GM12878 (cell line): ENCODE measurements at regions not wholly inside any gene's neighbourhood (a gene's known extent, or its start where the extent isn't known, plus 50 kb on each side); places are given as distances from the start of the nearest gene placed in this dataset.
"Not testable (repeated sequence)": the region's sequence is repeated elsewhere in the genome, so short reads cannot be mapped to it uniquely, and the experiment has no call there.

Experiments used
- ATAC-seq: fragments of 200-7000 bp; cut with Tn5 transposase; 3 replicates; pipeline ENCODE4 v1.9.1; 2020; ENCODE audit warnings: mild to moderate bottlenecking, moderate library complexity
- BruUV-seq: library from RNA; stranded (reverse); fragments of 400-500 nt; replicated peaks from 2 replicates; lab custom pipeline; 2021; lab: Mats Ljungman, UMichigan
- CTCF ChIA-PET: fragments of 300-600 bp; sonication (Branson Sonifier 250); formaldehyde crosslinking; extraction: SDS; loops from one replicate; lab custom pipeline; 2021; ENCODE audit warnings: inconsistent platforms; lab: Yijun Ruan, JAX
- POLR2A ChIA-PET: fragments of 350-600 bp; formaldehyde crosslinking; extraction: SDS; loops from one replicate; lab custom pipeline; 2021; ENCODE audit warnings: inconsistent platforms; lab: Charles Lee
- RAD21 ChIA-PET: fragments of 300-600 bp; sonication (Branson Sonifier 250); formaldehyde crosslinking; loops from one replicate; lab custom pipeline; 2023; ENCODE audit warnings: antibody characterized with exemption; ENCODE audit not compliant: unreplicated experiment; lab: Charles Lee
- SMC1A ChIA-PET: fragments of 300-600 bp; sonication (Branson Sonifier 250); formaldehyde crosslinking; loops from one replicate; lab custom pipeline; 2023; ENCODE audit not compliant: unreplicated experiment, uncharacterized antibody; lab: Charles Lee
- DNase-seq: peaks from one replicate; pipeline ENCODE4 v3.0.0-alpha.2; 2011; ENCODE audit warnings: low read depth, low spot score
- FAIRE-seq: peaks from 3 replicates; lab custom pipeline; 2011; peaks lifted over from hg19 to GRCh38; lab: Jason Lieb, UNC
- H2AFZ ChIP-seq: 2 replicates; pipeline ENCODE4 v1.6.0; 2011; ENCODE audit warnings: low read depth, low read length, control low read depth; ENCODE audit not compliant: control insufficient read depth
- H3K27ac ChIP-seq: 2 replicates; pipeline ENCODE4 v1.5.1; 2011; ENCODE audit warnings: control low read depth; ENCODE audit not compliant: control insufficient read depth, insufficient read depth
- H3K27me3 ChIP-seq, 2 experiments: replicated peaks in 1 of 2; 2 replicates each; pipeline versions ENCODE4 v1.6.0 to v1.6.1; 2011; ENCODE audit warnings: low read length in 1 of 2; ENCODE audit not compliant: control insufficient read depth in 2 of 2, insufficient read depth in 2 of 2
- H3K36me3 ChIP-seq, 2 experiments: 2 replicates each; pipeline ENCODE4 v1.5.1; 2011; ENCODE audit warnings: low read length in 1 of 2; ENCODE audit not compliant: control insufficient read depth in 2 of 2, insufficient read depth in 2 of 2
- H3K4me1 ChIP-seq: 2 replicates; pipeline ENCODE4 v1.6.1; 2011; ENCODE audit warnings: mild to moderate bottlenecking, low read length, moderate library complexity, mixed read lengths; ENCODE audit not compliant: control insufficient read depth, insufficient read depth
- H3K4me2 ChIP-seq: 2 replicates; pipeline ENCODE4 v1.6.0; 2011; ENCODE audit warnings: control low read depth; ENCODE audit not compliant: control insufficient read depth, insufficient read depth
- H3K4me3 ChIP-seq: fragments of 200-600 bp; sonication (generic); 2 replicates; pipeline ENCODE4 v1.5.1; 2016
- H3K79me2 ChIP-seq: 2 replicates; pipeline ENCODE4 v1.6.0; 2011; ENCODE audit warnings: low read length; ENCODE audit not compliant: control insufficient read depth, insufficient read depth
- H3K9ac ChIP-seq: 2 replicates; pipeline ENCODE4 v1.8.0; 2011; ENCODE audit warnings: low read length, control low read depth, mixed read lengths; ENCODE audit not compliant: control insufficient read depth, insufficient read depth
- H3K9me3 ChIP-seq: replicated peaks from 3 replicates; pipeline ENCODE4 v1.5.1; 2011; ENCODE audit warnings: mild to moderate bottlenecking, low read length; ENCODE audit not compliant: control insufficient read depth, insufficient read depth
- H4K20me1 ChIP-seq: 2 replicates; pipeline ENCODE4 v1.6.0; 2011; ENCODE audit not compliant: control insufficient read depth, insufficient read depth
- BACH1 ChIP-seq: fragments of 450-650 bp; IDR thresholded peaks from 2 replicates; pipeline ENCODE4 v1.6.1; 2017; ENCODE audit warnings: mild to moderate bottlenecking, borderline replicate concordance
- FOXM1 ChIP-seq: IDR thresholded peaks from 2 replicates; pipeline ENCODE4 v1.6.1; 2012; ENCODE audit warnings: low read depth, mild to moderate bottlenecking, inconsistent platforms, low read length, moderate library complexity
- IRF4 ChIP-seq: IDR thresholded peaks from 2 replicates; pipeline ENCODE4 v1.6.1; 2011; ENCODE audit warnings: low read depth, low read length
- LARP7 ChIP-seq: fragments of 450-650 bp; IDR thresholded peaks from 2 replicates; pipeline ENCODE4 v1.6.1; 2017; ENCODE audit warnings: mild to moderate bottlenecking
- NRF1 ChIP-seq: conservative IDR thresholded peaks from 2 replicates; pipeline ENCODE4 v1.6.1; 2011; ENCODE audit warnings: mild to moderate bottlenecking, low read depth, low read length, improper control_type of control experiment
- TCF12 ChIP-seq: IDR thresholded peaks from 2 replicates; pipeline ENCODE4 v1.6.1; 2011; ENCODE audit warnings: low read depth, mild to moderate bottlenecking, low read length
- YBX1 ChIP-seq: fragments of 450-650 bp; IDR thresholded peaks from 2 replicates; pipeline ENCODE4 v1.6.1; 2016; ENCODE audit warnings: antibody characterized with exemption
- WGBS: methylation state at CpG from one replicate; pipeline ENCODE4 v1.1.6; 2016; ENCODE audit warnings: low lambda C conversion rate; ENCODE audit not compliant: insufficient replicate concordance, insufficient coverage; ENCODE audit errors: missing lambda C conversion rate; 5-methylcytosine and 5-hydroxymethylcytosine counted together
- in situ Hi-C: fragments of 300-500 bp; cut with MboI; formaldehyde crosslinking; loops from 9 replicates; pipeline ENCODE4 v1.14.3; 2018; ENCODE audit warnings: mixed read lengths
- intact Hi-C: fragments of 100-400 bp; cut with micrococcal nuclease; formaldehyde crosslinking; loops from one replicate; pipeline ENCODE4 v1.14.2; 2022; ENCODE audit not compliant: unreplicated experiment
- TF ChIP-seq, protein P1 (sequence below): fragments of 450-650 bp; IDR thresholded peaks from 2 replicates; pipeline ENCODE4 v1.6.1; 2017; ENCODE audit warnings: mild to moderate bottlenecking, moderate library complexity
- TF ChIP-seq, protein P2 (sequence below): IDR thresholded peaks from 2 replicates; pipeline ENCODE4 v1.6.1; 2011; ENCODE audit warnings: low read depth, low read length, improper control_type of control experiment, borderline replicate concordance
- TF ChIP-seq, protein P3 (sequence below): fragments of 450-650 bp; conservative IDR thresholded peaks from 2 replicates; pipeline ENCODE4 v1.6.1; 2017; ENCODE audit warnings: mild to moderate bottlenecking, moderate library complexity
- TF ChIP-seq, protein P4 (sequence below): fragments of 450-650 bp; IDR thresholded peaks from 2 replicates; pipeline ENCODE4 v1.6.1; 2017; ENCODE audit warnings: low read depth, mild to moderate bottlenecking, moderate library complexity
- TF ChIP-seq, protein P5 (sequence below): IDR thresholded peaks from 2 replicates; pipeline ENCODE4 v1.6.1; 2011; ENCODE audit warnings: borderline replicate concordance, low read depth, mild to moderate bottlenecking, moderate library complexity, low read length; ENCODE audit not compliant: insufficient read depth, poor library complexity, severe bottlenecking
- TF ChIP-seq, protein P6 (sequence below): fragments of 450-650 bp; IDR thresholded peaks from 2 replicates; pipeline ENCODE4 v1.6.1; 2014; ENCODE audit warnings: mild to moderate bottlenecking

DNA sequence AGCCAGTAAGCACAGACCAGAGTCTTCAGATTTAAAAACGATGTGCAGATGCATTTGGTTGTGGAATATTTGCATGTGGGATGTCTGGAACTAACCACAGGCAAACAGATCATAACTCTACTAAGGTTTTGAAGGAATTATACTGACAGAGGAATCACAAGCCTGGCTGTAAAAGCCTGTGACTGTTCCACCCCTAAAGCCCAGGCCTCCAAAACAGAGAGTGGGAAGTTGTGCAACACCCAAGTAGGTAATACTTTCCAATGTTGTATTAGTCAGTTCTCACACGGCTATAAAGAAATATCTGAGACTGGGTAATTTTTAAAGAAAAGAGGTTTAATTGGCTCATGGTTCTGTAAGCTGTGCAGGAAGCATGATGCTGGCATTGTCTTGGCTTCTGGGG, 68.1 kb upstream of the DCD start (continued):
- TF ChIP-seq, protein P1, sequence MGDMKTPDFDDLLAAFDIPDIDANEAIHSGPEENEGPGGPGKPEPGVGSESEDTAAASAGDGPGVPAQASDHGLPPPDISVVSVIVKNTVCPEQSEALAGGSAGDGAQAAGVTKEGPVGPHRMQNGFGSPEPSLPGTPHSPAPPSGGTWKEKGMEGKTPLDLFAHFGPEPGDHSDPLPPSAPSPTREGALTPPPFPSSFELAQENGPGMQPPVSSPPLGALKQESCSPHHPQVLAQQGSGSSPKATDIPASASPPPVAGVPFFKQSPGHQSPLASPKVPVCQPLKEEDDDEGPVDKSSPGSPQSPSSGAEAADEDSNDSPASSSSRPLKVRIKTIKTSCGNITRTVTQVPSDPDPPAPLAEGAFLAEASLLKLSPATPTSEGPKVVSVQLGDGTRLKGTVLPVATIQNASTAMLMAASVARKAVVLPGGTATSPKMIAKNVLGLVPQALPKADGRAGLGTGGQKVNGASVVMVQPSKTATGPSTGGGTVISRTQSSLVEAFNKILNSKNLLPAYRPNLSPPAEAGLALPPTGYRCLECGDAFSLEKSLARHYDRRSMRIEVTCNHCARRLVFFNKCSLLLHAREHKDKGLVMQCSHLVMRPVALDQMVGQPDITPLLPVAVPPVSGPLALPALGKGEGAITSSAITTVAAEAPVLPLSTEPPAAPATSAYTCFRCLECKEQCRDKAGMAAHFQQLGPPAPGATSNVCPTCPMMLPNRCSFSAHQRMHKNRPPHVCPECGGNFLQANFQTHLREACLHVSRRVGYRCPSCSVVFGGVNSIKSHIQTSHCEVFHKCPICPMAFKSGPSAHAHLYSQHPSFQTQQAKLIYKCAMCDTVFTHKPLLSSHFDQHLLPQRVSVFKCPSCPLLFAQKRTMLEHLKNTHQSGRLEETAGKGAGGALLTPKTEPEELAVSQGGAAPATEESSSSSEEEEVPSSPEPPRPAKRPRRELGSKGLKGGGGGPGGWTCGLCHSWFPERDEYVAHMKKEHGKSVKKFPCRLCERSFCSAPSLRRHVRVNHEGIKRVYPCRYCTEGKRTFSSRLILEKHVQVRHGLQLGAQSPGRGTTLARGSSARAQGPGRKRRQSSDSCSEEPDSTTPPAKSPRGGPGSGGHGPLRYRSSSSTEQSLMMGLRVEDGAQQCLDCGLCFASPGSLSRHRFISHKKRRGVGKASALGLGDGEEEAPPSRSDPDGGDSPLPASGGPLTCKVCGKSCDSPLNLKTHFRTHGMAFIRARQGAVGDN = no peak
- TF ChIP-seq, protein P2, sequence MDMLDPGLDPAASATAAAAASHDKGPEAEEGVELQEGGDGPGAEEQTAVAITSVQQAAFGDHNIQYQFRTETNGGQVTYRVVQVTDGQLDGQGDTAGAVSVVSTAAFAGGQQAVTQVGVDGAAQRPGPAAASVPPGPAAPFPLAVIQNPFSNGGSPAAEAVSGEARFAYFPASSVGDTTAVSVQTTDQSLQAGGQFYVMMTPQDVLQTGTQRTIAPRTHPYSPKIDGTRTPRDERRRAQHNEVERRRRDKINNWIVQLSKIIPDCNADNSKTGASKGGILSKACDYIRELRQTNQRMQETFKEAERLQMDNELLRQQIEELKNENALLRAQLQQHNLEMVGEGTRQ = no peak
- no peak for TF ChIP-seq YBX1
- TF ChIP-seq, protein P3, sequence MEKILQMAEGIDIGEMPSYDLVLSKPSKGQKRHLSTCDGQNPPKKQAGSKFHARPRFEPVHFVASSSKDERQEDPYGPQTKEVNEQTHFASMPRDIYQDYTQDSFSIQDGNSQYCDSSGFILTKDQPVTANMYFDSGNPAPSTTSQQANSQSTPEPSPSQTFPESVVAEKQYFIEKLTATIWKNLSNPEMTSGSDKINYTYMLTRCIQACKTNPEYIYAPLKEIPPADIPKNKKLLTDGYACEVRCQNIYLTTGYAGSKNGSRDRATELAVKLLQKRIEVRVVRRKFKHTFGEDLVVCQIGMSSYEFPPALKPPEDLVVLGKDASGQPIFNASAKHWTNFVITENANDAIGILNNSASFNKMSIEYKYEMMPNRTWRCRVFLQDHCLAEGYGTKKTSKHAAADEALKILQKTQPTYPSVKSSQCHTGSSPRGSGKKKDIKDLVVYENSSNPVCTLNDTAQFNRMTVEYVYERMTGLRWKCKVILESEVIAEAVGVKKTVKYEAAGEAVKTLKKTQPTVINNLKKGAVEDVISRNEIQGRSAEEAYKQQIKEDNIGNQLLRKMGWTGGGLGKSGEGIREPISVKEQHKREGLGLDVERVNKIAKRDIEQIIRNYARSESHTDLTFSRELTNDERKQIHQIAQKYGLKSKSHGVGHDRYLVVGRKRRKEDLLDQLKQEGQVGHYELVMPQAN = no peak
- TF ChIP-seq FOXM1 = no peak
- TF ChIP-seq, protein P4, sequence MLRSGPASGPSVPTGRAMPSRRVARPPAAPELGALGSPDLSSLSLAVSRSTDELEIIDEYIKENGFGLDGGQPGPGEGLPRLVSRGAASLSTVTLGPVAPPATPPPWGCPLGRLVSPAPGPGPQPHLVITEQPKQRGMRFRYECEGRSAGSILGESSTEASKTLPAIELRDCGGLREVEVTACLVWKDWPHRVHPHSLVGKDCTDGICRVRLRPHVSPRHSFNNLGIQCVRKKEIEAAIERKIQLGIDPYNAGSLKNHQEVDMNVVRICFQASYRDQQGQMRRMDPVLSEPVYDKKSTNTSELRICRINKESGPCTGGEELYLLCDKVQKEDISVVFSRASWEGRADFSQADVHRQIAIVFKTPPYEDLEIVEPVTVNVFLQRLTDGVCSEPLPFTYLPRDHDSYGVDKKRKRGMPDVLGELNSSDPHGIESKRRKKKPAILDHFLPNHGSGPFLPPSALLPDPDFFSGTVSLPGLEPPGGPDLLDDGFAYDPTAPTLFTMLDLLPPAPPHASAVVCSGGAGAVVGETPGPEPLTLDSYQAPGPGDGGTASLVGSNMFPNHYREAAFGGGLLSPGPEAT = no peak
- TF ChIP-seq, protein P5, sequence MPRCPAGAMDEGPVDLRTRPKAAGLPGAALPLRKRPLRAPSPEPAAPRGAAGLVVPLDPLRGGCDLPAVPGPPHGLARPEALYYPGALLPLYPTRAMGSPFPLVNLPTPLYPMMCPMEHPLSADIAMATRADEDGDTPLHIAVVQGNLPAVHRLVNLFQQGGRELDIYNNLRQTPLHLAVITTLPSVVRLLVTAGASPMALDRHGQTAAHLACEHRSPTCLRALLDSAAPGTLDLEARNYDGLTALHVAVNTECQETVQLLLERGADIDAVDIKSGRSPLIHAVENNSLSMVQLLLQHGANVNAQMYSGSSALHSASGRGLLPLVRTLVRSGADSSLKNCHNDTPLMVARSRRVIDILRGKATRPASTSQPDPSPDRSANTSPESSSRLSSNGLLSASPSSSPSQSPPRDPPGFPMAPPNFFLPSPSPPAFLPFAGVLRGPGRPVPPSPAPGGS = no peak
- TF ChIP-seq, protein P6, sequence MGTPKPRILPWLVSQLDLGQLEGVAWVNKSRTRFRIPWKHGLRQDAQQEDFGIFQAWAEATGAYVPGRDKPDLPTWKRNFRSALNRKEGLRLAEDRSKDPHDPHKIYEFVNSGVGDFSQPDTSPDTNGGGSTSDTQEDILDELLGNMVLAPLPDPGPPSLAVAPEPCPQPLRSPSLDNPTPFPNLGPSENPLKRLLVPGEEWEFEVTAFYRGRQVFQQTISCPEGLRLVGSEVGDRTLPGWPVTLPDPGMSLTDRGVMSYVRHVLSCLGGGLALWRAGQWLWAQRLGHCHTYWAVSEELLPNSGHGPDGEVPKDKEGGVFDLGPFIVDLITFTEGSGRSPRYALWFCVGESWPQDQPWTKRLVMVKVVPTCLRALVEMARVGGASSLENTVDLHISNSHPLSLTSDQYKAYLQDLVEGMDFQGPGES = no peak
- TF ChIP-seq NRF1 = no peak
- TF ChIP-seq TCF12 = no peak
- TF ChIP-seq BACH1 = no peak
- TF ChIP-seq IRF4 = no peak
- no peak for TF ChIP-seq LARP7
- TF ChIP-seq, all 136 proteins: peak for 0

DNA sequence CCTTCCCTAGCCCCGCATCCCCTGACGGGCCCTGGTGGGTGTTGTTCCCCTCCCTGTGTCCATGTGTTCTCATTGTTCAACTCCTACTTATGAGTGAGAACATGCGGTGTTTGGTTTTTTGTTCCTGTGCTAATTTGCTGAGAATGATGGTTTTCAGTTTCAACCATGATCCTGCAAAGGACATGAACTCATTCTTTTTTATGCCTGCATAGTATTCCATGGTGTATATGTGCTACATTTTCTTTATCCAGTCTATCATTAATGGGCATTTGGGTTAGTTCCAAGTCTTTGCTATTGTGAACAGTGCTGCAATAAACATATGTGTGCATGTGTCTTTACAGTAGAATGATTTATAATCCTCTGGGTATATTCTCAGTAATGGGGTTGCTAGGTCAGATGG, 65.7 kb upstream of the DCD start:
- FAIRE-seq, H3K27me3 ChIP-seq, in situ Hi-C loops, BruUV-seq, POLR2A ChIA-PET, H3K27ac ChIP-seq, intact Hi-C loops, H3K4me1 ChIP-seq, H2AFZ ChIP-seq, ATAC-seq, H3K79me2 ChIP-seq, H4K20me1 ChIP-seq, DNase-seq, H3K9me3 ChIP-seq, H3K9ac ChIP-seq, H3K4me2 ChIP-seq, H3K4me3 ChIP-seq, H3K36me3 ChIP-seq: not testable (repeated sequence)
- CTCF ChIA-PET = interaction anchor here (1.3 kb wide), 1 partner anchor 12 kb away, joined by 5 read pairs; no protein-coding TSS in a partner anchor
- SMC1A ChIA-PET = interaction anchor here (1.6 kb wide), 1 partner anchor 12 kb away, joined by 3 read pairs; no protein-coding TSS in a partner anchor
- 16% methylated on average over 3 of the region's 3 CpGs for WGBS
- RAD21 ChIA-PET = interaction anchor here (1.9 kb wide), 1 partner anchor 11 kb away, joined by 6 read pairs; no protein-coding TSS in a partner anchor
